C4-2B (cell line): ENCODE measurements at regions not wholly inside any gene's neighbourhood (a gene's known extent, or its start where the extent isn't known, plus 50 kb on each side); places are given as distances from the start of the nearest gene placed in this dataset.

Source experiments
- ZFX ChIP-seq: fragments of 450-650 bp; IDR thresholded peaks from 2 replicates; pipeline ENCODE4 v1.6.1; 2017
- TF ChIP-seq, protein P1 (sequence below): fragments of 450-650 bp; conservative IDR thresholded peaks from 2 replicates; pipeline ENCODE4 v1.5.1; 2017; ENCODE audit warnings: mild to moderate bottlenecking

DNA sequence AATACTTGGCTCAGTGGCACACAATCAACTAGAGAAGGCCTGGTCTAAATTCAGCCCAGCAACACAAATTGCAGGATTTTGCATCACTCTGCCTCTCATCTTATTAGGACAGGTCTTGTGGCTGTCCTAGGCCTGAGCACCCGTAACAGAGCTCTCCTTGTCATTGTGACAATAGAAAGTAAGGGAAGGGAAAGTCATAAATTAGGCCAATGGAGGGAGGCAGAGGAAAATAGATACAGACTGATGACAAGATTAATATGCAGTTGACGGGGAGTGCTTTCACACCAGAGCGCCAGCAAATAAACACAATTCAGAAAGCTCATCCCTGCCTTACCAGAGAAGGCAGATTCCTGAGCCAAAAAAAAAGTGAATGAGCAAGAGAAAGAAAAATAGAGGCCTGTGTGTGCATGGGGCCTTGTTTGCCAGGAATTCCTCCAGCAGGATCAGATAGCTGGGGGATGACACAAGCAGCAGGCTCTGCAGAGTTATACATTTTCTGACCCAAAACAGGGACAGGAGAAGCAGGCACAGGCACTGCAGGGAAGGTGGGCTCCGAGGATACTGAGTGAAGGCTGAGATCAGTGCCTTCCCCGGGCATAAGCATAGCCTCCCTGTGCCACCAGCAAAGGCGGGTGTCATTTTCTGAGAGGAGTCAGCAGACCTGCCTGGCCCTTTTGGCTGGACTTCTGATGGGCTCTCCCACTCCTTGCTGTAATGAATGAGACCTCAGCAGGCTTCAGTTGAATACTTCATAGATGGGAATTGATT, 110.0 kb upstream of the SPAG17 start:
- TF ChIP-seq, protein P1, sequence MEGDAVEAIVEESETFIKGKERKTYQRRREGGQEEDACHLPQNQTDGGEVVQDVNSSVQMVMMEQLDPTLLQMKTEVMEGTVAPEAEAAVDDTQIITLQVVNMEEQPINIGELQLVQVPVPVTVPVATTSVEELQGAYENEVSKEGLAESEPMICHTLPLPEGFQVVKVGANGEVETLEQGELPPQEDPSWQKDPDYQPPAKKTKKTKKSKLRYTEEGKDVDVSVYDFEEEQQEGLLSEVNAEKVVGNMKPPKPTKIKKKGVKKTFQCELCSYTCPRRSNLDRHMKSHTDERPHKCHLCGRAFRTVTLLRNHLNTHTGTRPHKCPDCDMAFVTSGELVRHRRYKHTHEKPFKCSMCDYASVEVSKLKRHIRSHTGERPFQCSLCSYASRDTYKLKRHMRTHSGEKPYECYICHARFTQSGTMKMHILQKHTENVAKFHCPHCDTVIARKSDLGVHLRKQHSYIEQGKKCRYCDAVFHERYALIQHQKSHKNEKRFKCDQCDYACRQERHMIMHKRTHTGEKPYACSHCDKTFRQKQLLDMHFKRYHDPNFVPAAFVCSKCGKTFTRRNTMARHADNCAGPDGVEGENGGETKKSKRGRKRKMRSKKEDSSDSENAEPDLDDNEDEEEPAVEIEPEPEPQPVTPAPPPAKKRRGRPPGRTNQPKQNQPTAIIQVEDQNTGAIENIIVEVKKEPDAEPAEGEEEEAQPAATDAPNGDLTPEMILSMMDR, result no peak
- no peak for TF ChIP-seq ZFX
